ENCODE measurements at regions not wholly inside any gene's neighbourhood (a gene's known extent, or its start where the extent isn't known, plus 50 kb on each side); places are given as distances from the start of the nearest gene placed in this dataset.

DNA sequence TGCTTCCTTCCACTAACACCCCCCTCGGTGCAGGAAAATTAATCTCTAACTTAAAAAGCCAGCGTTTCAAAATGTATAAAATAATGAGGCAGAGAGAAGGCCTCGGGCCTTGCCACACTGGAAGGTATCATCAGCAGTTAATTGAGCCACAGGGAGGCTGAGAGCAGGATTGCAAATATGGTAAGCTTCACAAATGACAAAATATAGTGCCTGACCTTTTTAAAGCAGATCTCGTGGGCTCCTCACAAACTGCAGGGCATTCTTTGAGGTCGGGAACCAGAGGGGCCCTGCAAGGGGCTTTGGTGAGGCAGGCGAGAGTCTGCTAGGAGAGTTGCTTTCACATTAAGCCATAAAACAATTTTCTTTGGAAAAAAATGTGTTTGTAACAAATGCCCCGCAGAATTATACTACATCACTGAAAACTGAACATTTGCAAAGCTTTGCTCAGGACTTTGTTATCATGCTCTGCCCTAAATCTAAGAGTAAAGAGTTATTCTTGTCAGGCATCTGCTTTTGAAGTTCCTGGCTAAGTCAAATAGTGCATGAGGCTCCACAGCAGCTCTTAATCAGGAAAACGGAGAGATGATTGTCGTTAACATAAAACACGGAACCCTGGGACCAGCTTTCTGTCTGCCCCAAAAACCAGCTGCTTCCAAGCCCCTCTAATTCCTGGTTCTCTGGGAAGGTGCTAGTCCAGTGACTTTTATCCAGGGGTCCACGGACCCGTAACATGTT, 61.4 kb upstream of the SYT13 start:
- intact Hi-C loops (cut with DNase I): no loop called here
- TF ChIP-seq, protein P1, sequence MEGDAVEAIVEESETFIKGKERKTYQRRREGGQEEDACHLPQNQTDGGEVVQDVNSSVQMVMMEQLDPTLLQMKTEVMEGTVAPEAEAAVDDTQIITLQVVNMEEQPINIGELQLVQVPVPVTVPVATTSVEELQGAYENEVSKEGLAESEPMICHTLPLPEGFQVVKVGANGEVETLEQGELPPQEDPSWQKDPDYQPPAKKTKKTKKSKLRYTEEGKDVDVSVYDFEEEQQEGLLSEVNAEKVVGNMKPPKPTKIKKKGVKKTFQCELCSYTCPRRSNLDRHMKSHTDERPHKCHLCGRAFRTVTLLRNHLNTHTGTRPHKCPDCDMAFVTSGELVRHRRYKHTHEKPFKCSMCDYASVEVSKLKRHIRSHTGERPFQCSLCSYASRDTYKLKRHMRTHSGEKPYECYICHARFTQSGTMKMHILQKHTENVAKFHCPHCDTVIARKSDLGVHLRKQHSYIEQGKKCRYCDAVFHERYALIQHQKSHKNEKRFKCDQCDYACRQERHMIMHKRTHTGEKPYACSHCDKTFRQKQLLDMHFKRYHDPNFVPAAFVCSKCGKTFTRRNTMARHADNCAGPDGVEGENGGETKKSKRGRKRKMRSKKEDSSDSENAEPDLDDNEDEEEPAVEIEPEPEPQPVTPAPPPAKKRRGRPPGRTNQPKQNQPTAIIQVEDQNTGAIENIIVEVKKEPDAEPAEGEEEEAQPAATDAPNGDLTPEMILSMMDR (IDR thresholded peaks at IDR 0.05): no peak
- DNase-seq (ENCODE audit: low spot score in 2 of 2): no peak
- Histone ChIP-seq H3K27ac (no peak overlapping the region), H3K4me1 (no peaks in the 10 kb centered on the region), H3K4me3 (no peak overlapping the region), H3K27me3 (no peaks in the 10 kb centered on the region), H3K9me3 (no peaks in the 10 kb centered on the region), H3K36me3 (no peaks in the 10 kb centered on the region)

DNA sequence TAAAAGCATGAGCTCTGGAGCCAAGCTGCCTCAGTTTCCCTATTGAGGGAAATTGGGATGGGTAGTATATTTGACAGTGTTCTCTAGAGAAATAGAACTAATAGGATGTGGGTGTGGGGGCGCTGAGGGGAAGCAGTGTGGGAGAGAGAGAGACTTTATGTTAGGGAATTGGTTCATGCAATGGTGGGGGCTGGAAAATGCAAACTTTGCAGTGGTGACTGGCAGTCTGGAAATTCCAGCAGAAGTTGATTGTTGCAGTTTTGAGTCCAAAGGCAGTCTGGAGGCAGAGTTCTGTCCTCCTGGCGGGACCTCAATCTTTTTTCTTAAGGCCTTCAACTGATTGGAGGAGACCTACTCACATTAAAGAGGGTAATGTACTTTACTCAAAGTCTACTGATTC, 59.4 kb upstream of the SYT13 start:
- H3K27ac ChIP-seq: no peak overlapping the region
- intact Hi-C loops (cut with DNase I): no loop called here
- no peaks in the 10 kb centered on the region for H3K4me1 ChIP-seq
- no peaks in the 10 kb centered on the region for H3K36me3 ChIP-seq
- no peaks in the 10 kb centered on the region for H3K27me3 ChIP-seq
- no peak overlapping the region for H3K4me3 ChIP-seq
- TF ChIP-seq, protein P1 (IDR thresholded peaks at IDR 0.05): no peak
- DNase-seq (ENCODE audit: low spot score in 2 of 2): no peak
- H3K9me3 ChIP-seq: no peaks in the 10 kb centered on the region

DNA sequence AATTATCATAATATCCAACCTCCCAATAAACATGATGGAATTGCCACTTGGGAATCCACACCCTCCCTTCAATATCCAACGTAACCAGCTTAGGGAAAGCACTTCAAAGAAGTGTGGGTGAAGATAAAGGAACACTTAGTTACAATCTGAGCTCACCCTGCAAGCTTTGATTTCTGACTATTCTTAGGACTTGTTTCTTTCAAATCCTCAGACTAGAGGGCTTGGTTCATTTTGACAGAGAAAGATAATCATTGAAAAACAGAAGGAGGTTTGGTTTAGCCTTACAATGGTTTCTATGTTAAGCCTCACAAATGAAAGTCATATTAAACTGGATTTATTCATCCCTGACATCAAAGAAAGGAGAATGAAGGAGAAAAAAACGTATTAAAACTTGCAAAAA, 57.9 kb upstream of the SYT13 start:
- no peak overlapping the region for H3K4me3 ChIP-seq
- H3K27ac ChIP-seq: no peak overlapping the region
- intact Hi-C loops (cut with DNase I): no loop called here
- no peaks in the 10 kb centered on the region for H3K36me3 ChIP-seq
- no peaks in the 10 kb centered on the region for H3K4me1 ChIP-seq
- no peaks in the 10 kb centered on the region for H3K9me3 ChIP-seq
- TF ChIP-seq, protein P1 (IDR thresholded peaks at IDR 0.05): no peak
- no peak for DNase-seq (ENCODE audit: low spot score in 2 of 2)
- H3K27me3 ChIP-seq: no peaks in the 10 kb centered on the region

DNA sequence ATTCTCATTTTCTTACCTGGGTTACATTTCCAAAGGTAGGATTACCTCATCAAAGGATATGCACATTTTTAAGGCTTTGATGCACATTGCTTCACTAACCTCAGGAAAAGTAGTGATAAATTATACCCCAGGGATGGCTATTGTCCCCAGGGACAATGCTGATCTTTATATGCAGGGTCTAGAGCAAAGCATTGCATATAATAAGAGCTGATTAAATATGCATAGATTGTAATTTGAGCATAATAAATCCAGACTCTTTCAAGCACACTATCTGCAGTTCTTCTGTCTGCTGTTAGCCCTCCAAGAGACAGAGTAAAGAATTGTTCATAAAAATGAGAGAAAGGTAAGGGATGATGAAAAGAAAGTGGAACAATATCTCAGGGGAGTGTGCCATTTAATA, 57.3 kb upstream of the SYT13 start:
- intact Hi-C loops (cut with DNase I): no loop called here
- no peak overlapping the region for H3K27ac ChIP-seq
- no peaks in the 10 kb centered on the region for H3K4me1 ChIP-seq
- no peaks in the 10 kb centered on the region for H3K9me3 ChIP-seq
- no peak overlapping the region for H3K4me3 ChIP-seq
- DNase-seq (ENCODE audit: low spot score in 2 of 2): no peak
- H3K27me3 ChIP-seq: no peaks in the 10 kb centered on the region
- TF ChIP-seq, protein P1 (IDR thresholded peaks at IDR 0.05): no peak
- no peaks in the 10 kb centered on the region for H3K36me3 ChIP-seq

DNA sequence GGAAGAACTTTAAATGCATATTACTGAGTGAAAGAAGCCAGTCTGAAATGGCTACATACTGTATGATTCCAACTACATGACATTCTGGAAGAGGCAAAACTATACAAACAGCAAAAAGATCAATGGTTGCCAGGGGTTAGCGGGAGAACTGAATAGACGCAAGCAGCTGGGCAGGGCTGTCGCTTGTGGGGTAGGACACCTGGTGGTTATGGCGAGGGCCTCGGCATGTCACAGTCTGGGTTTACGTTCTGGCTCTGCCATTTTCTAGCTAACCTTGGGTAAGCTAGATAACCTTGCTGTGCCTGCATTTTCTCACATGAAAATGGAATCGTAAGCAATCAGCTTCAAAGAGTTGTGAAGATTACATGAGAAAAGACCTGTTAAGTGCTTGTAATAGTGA, 55.2 kb upstream of the SYT13 start:
- intact Hi-C loops (cut with DNase I): loop anchor here (2.0 kb wide), 1 partner anchor 13 kb away; no protein-coding TSS in a partner anchor

More for the DNA sequence above, 55.2 kb upstream of the SYT13 start:
- TF ChIP-seq, protein P1 (IDR thresholded peaks at IDR 0.05): no peak
- H3K4me1 ChIP-seq: no peaks in the 10 kb centered on the region
- no peak overlapping the region for H3K27ac ChIP-seq
- no peaks in the 10 kb centered on the region for H3K9me3 ChIP-seq
- H3K4me3 ChIP-seq: no peak overlapping the region
- DNase-seq (ENCODE audit: low spot score in 2 of 2): no peak
- no peaks in the 10 kb centered on the region for H3K27me3 ChIP-seq
- no peaks in the 10 kb centered on the region for H3K36me3 ChIP-seq

All from ascending aorta (tissue), 2 donors.